MM.1S (cell line): ENCODE measurements at regions not wholly inside any gene's neighbourhood (a gene's known extent, or its start where the extent isn't known, plus 50 kb on each side); places are given as distances from the start of the nearest gene placed in this dataset.

ENCODE experiments used
- CTCF ChIP-seq: fragments of 300-600 bp; sonication (generic); IDR thresholded peaks from 2 replicates; pipeline ENCODE4 v1.5.1; 2016; ENCODE audit warnings: antibody characterized with exemption, low read length, mixed read lengths
- EZH2 ChIP-seq: fragments of 300-600 bp; sonication (generic); optimal IDR thresholded peaks from 2 replicates; pipeline ENCODE3; 2017; ENCODE audit warnings: low read depth, mild to moderate bottlenecking, antibody characterized with exemption, low read length, mixed read lengths
- EZH2phosphoT487 ChIP-seq: fragments of 300-600 bp; sonication (generic); IDR thresholded peaks from 2 replicates; pipeline ENCODE4 v1.6.1; 2018; ENCODE audit warnings: antibody characterized with exemption, low read length

- TF ChIP-seq CTCF (no peak), EZH2 (no peak), EZH2phosphoT487 (no peak)
Observed at GRCh38 chr5:81854915-81855314, 104.0 kb upstream of the SSBP2 start.
